Fibroblast of lung (primary cell): ENCODE measurements at regions not wholly inside any gene's neighbourhood (a gene's known extent, or its start where the extent isn't known, plus 50 kb on each side); places are given as distances from the start of the nearest gene placed in this dataset.

Experiments used
- DNase-seq, 2 donors: peaks; one replicate each; pipeline versions ENCODE4 v3.0.0 to v3.0.0-alpha.2; 2010; ENCODE audit warnings: low read depth in 2 of 2
- H2AFZ ChIP-seq: 2 replicates; pipeline ENCODE4 v1.5.1; 2012; ENCODE audit warnings: low read length, control low read depth, inconsistent platforms
- H3K27ac ChIP-seq: 2 replicates; pipeline ENCODE4 v1.5.1; 2011; ENCODE audit warnings: low read length, control low read depth; ENCODE audit not compliant: insufficient read depth
- H3K27me3 ChIP-seq: 2 replicates; pipeline ENCODE4 v1.5.1; 2011; ENCODE audit warnings: mild to moderate bottlenecking, low read length; ENCODE audit not compliant: control insufficient read depth, insufficient read depth
- H3K36me3 ChIP-seq: 2 replicates; pipeline ENCODE4 v1.5.1; 2011; ENCODE audit warnings: low read length; ENCODE audit not compliant: control insufficient read depth, insufficient read depth
- H3K4me1 ChIP-seq: 2 replicates; pipeline ENCODE4 v1.5.1; 2011; ENCODE audit warnings: low read length; ENCODE audit not compliant: control insufficient read depth, insufficient read depth; ENCODE audit errors: extremely low read depth
- H3K4me2 ChIP-seq: 2 replicates; pipeline ENCODE4 v1.5.1; 2011; ENCODE audit warnings: low read length, control low read depth; ENCODE audit not compliant: insufficient read depth; ENCODE audit errors: extremely low read depth
- H3K4me3 ChIP-seq, 4 experiments: fragments of 200-600 bp in 1 of 4; sonication (generic) in 1 of 4; replicated peaks in 1 of 4; 2 replicates each; pipeline ENCODE4 v1.5.1; 2011 to 2016; ENCODE audit warnings: low read length in 4 of 4, low read depth in 3 of 4, mild to moderate bottlenecking in 3 of 4, control low read depth in 2 of 4, inconsistent platforms in 1 of 4, mixed read lengths in 1 of 4; ENCODE audit not compliant: insufficient read depth in 1 of 4; ENCODE audit errors: control extremely low read depth in 1 of 4
- H3K79me2 ChIP-seq: 2 replicates; pipeline ENCODE4 v1.5.1; 2012; ENCODE audit warnings: mild to moderate bottlenecking, low read length, inconsistent platforms; ENCODE audit not compliant: control insufficient read depth, insufficient read depth
- H3K9ac ChIP-seq: 2 replicates; pipeline ENCODE4 v1.5.1; 2011; ENCODE audit warnings: mild to moderate bottlenecking, low read length, control low read depth; ENCODE audit not compliant: insufficient read depth
- H3K9me3 ChIP-seq: 2 replicates; pipeline ENCODE4 v1.5.1; 2012; ENCODE audit warnings: low read depth, low read length; ENCODE audit not compliant: control insufficient read depth, insufficient read depth
- H4K20me1 ChIP-seq: 2 replicates; pipeline ENCODE4 v1.5.1; 2011; ENCODE audit warnings: low read length; ENCODE audit not compliant: control insufficient read depth, insufficient read depth; ENCODE audit errors: extremely low read depth
- EZH2 ChIP-seq: IDR thresholded peaks from 2 replicates; pipeline ENCODE4 v1.5.1; 2012; ENCODE audit warnings: low read length, control low read depth, mild to moderate bottlenecking; ENCODE audit errors: missing control alignments
- TF ChIP-seq, protein P1 (sequence below), 2 donors: IDR thresholded peaks in 1 of 2; conservative IDR thresholded peaks in 1 of 2; 1 replicate in 1 of 2; 2 replicates in 1 of 2; pipeline ENCODE4 v1.5.1; 2011 to 2012; ENCODE audit warnings: low read length in 2 of 2, control low read depth in 1 of 2, inconsistent platforms in 1 of 2, low read depth in 1 of 2, mild to moderate bottlenecking in 1 of 2

GRCh38 chr10:131616040-131616439 is 284.8 kb upstream of the PPP2R2D start:
- no peak overlapping the region for H2AFZ ChIP-seq
- TF ChIP-seq, protein P1, sequence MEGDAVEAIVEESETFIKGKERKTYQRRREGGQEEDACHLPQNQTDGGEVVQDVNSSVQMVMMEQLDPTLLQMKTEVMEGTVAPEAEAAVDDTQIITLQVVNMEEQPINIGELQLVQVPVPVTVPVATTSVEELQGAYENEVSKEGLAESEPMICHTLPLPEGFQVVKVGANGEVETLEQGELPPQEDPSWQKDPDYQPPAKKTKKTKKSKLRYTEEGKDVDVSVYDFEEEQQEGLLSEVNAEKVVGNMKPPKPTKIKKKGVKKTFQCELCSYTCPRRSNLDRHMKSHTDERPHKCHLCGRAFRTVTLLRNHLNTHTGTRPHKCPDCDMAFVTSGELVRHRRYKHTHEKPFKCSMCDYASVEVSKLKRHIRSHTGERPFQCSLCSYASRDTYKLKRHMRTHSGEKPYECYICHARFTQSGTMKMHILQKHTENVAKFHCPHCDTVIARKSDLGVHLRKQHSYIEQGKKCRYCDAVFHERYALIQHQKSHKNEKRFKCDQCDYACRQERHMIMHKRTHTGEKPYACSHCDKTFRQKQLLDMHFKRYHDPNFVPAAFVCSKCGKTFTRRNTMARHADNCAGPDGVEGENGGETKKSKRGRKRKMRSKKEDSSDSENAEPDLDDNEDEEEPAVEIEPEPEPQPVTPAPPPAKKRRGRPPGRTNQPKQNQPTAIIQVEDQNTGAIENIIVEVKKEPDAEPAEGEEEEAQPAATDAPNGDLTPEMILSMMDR (conservative IDR thresholded peaks at IDR 0.05 in 1 of 2, IDR thresholded peaks at IDR 0.05 in 1 of 2; ENCODE audit: low read depth in 1 of 2, low read length in 2 of 2), result no peak
- no peaks in the 10 kb centered on the region for H3K4me1 ChIP-seq
- no peaks in the 10 kb centered on the region for H3K79me2 ChIP-seq
- no peaks in the 10 kb centered on the region for H3K36me3 ChIP-seq
- H4K20me1 ChIP-seq, result no peaks in the 10 kb centered on the region
- no peaks in the 10 kb centered on the region for H3K9me3 ChIP-seq
- H3K4me3 ChIP-seq, result no peak overlapping the region
- no peaks in the 10 kb centered on the region for H3K27me3 ChIP-seq
- no peak overlapping the region for H3K27ac ChIP-seq
- no peak overlapping the region for H3K4me2 ChIP-seq
- no peak for DNase-seq
- no peak overlapping the region for H3K9ac ChIP-seq

DNA sequence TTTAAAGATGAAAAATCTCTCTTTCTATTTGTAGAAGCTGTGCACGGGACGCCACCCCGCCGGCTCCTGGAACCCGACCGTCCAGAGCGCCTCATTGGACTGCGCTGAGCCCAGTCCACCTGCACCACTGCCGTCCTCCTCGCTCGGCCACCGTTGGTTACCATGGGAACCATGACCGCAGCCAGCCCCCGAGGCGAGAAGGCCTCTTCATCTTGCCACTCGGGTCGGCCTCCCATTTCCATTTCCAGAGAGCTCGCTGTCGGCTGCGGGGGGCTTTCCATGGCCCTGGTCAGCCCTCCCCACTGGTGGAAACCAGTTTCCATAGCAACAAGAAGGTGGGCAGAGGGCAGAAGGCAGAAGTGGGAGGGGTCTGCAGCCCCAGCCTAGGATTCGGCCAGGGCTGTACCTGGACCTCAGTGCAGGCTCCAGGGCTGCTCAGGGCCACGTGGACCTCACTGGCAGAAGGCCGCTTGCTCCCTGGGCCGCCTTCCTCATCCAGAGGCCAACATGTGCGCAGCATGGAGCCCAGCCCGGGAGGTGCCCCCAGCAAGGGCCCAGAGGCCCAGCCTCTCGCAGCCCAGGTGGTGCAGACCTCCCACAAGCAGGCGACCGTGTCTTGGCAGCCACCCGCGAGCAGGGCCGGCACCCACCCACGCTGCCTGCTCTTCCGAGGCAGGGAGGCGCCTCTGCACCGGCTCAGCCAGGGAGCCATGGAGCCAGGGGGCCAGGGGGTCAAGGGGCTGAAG is 283.5 kb upstream of the PPP2R2D start:
- H3K79me2 ChIP-seq, result no peaks in the 10 kb centered on the region
- H3K4me3 ChIP-seq, result no peak overlapping the region
- no peaks in the 10 kb centered on the region for H3K27me3 ChIP-seq
- H3K9me3 ChIP-seq, result no peaks in the 10 kb centered on the region
- H2AFZ ChIP-seq, result no peak overlapping the region
- H3K4me1 ChIP-seq, result no peaks in the 10 kb centered on the region
- DNase-seq, result no peak
- H3K27ac ChIP-seq, result no peak overlapping the region
- H4K20me1 ChIP-seq, result no peaks in the 10 kb centered on the region
- TF ChIP-seq, protein P1 (conservative IDR thresholded peaks at IDR 0.05 in 1 of 2, IDR thresholded peaks at IDR 0.05 in 1 of 2; ENCODE audit: low read depth in 1 of 2, low read length in 2 of 2), result no peak
- TF ChIP-seq EZH2, result no peak
- H3K36me3 ChIP-seq, result no peaks in the 10 kb centered on the region
- no peak overlapping the region for H3K9ac ChIP-seq
- no peak overlapping the region for H3K4me2 ChIP-seq

GRCh38 chr10:131618587-131619267 is 282.1 kb upstream of the PPP2R2D start:
- H3K27me3 ChIP-seq, result no peaks in the 10 kb centered on the region
- no peaks in the 10 kb centered on the region for H3K79me2 ChIP-seq
- no peaks in the 10 kb centered on the region for H3K9me3 ChIP-seq
- no peak overlapping the region for H3K4me3 ChIP-seq
- TF ChIP-seq, protein P1 (conservative IDR thresholded peaks at IDR 0.05 in 1 of 2, IDR thresholded peaks at IDR 0.05 in 1 of 2; ENCODE audit: low read depth in 1 of 2, low read length in 2 of 2), result no peak
- TF ChIP-seq EZH2, result no peak
- DNase-seq, result no peak
- no peak overlapping the region for H2AFZ ChIP-seq
- no peaks in the 10 kb centered on the region for H4K20me1 ChIP-seq
- no peak overlapping the region for H3K4me2 ChIP-seq
- no peaks in the 10 kb centered on the region for H3K4me1 ChIP-seq
- no peak overlapping the region for H3K27ac ChIP-seq
- H3K9ac ChIP-seq, result no peak overlapping the region
- H3K36me3 ChIP-seq, result no peaks in the 10 kb centered on the region
